Prostate gland (tissue), 2 donors: ENCODE measurements at regions not wholly inside any gene's neighbourhood (a gene's known extent, or its start where the extent isn't known, plus 50 kb on each side); places are given as distances from the start of the nearest gene placed in this dataset.

Experiments
- DNase-seq: peaks from one replicate; pipeline ENCODE4 v3.0.0-alpha.2; 2019; ENCODE audit warnings: low spot score
- H3K27ac ChIP-seq, 2 donors: fragments of 200-600 bp; sonication (generic); 2 replicates each; pipeline ENCODE4 v1.5.1; 2017 to 2019
- H3K27me3 ChIP-seq: fragments of 200-600 bp; sonication (generic); replicated peaks from 2 replicates; pipeline ENCODE4 v1.5.1; 2019; ENCODE audit not compliant: insufficient read depth
- H3K36me3 ChIP-seq, 2 donors: fragments of 200-600 bp; sonication (generic); 1 replicate in 1 of 2; 2 replicates in 1 of 2; pipeline versions ENCODE4 v1.5.1 to v1.8.1; 2017 to 2019
- H3K4me1 ChIP-seq: fragments of 200-600 bp; sonication (generic); replicated peaks from 2 replicates; pipeline ENCODE4 v1.5.1; 2019
- H3K4me3 ChIP-seq, 2 donors: fragments of 200-600 bp; sonication (generic); 2 replicates each; pipeline ENCODE4 v1.5.1; 2017 to 2019
- H3K9me3 ChIP-seq: fragments of 200-600 bp; sonication (generic); 2 replicates; pipeline ENCODE4 v1.5.1; 2017
- CTCF ChIP-seq, 4 experiments: fragments of 200-600 bp in 2 of 4; fragments of 450-650 bp in 2 of 4; sonication (generic) in 2 of 4; IDR thresholded peaks; 1 replicate in 3 of 4; 2 replicates in 1 of 4; pipeline ENCODE4 v1.5.1; 2016 to 2019; ENCODE audit warnings: antibody characterized with exemption in 4 of 4, mild to moderate bottlenecking in 2 of 4, moderate library complexity in 2 of 4
- POLR2A ChIP-seq: fragments of 450-650 bp; IDR thresholded peaks from one replicate; pipeline ENCODE4 v1.6.1; 2016; ENCODE audit warnings: antibody characterized with exemption, mild to moderate bottlenecking
- POLR2AphosphoS5 ChIP-seq: sonication (generic); formaldehyde crosslinking; IDR thresholded peaks from one replicate; pipeline ENCODE4 v1.6.1; 2017; ENCODE audit warnings: antibody characterized with exemption
- WGBS: methylation state at CpG from one replicate; pipeline ENCODE4 v1.1.5; 2018; 5-methylcytosine and 5-hydroxymethylcytosine counted together
- intact Hi-C: fragments of 100-400 bp; cut with DNase I; formaldehyde crosslinking; loops from one replicate; pipeline ENCODE4 v1.14.2; 2022

DNA sequence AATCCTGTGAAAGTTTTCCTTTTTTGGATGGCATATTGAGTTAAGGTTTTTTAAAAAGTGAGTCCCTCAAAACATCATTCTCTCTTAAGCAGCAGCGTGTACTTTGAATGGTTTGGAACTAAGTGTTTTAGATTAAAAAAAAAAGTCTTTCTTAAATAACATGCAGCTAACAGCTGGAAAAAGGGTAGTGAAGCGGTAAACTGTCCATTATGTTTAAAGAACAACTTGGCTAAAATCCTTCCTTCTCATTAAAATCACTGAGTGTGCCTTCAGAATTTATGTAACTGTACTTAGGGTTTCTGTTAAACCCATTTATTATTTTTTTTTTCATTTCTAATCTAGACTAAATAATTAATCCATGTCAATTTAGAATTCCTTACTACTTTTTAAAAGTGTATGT lies 254.2 kb upstream of the ADAMTS5 start:
- H3K27me3 ChIP-seq = no peaks in the 10 kb centered on the region

GRCh38 chr21:27220416-27220815 lies 253.5 kb upstream of the ADAMTS5 start:
- H3K27me3 ChIP-seq = no peaks in the 10 kb centered on the region
- H3K27ac ChIP-seq = no peak overlapping the region
- H3K9me3 ChIP-seq = no peaks in the 10 kb centered on the region
- no peaks in the 10 kb centered on the region for H3K36me3 ChIP-seq
- DNase-seq = no peak
- intact Hi-C loops = no loop called here
- no peak overlapping the region for H3K4me3 ChIP-seq
- no peak for TF ChIP-seq POLR2A
- no peak for TF ChIP-seq CTCF (IDR thresholded peaks at IDR 0.05)
- H3K4me1 ChIP-seq = no peaks in the 10 kb centered on the region

More for the DNA sequence above, 254.2 kb upstream of the ADAMTS5 start:
- TF ChIP-seq POLR2A = no peak
- TF ChIP-seq POLR2AphosphoS5 = no peak
- TF ChIP-seq CTCF (IDR thresholded peaks at IDR 0.05) = no peak
- no peaks in the 10 kb centered on the region for H3K4me1 ChIP-seq
- H3K27ac ChIP-seq = no peak overlapping the region
- no peaks in the 10 kb centered on the region for H3K36me3 ChIP-seq
- no peak overlapping the region for H3K4me3 ChIP-seq
- DNase-seq = no peak
- WGBS = 56% methylated on average over 2 of the region's 2 CpGs
- no peaks in the 10 kb centered on the region for H3K9me3 ChIP-seq
- intact Hi-C loops = no loop called here

- H3K9me3 ChIP-seq = no peaks in the 10 kb centered on the region
- H3K36me3 ChIP-seq = no peaks in the 10 kb centered on the region
- H3K27ac ChIP-seq = no peak overlapping the region
- intact Hi-C loops = no loop called here
- no peak overlapping the region for H3K4me3 ChIP-seq
- no peaks in the 10 kb centered on the region for H3K4me1 ChIP-seq
- TF ChIP-seq POLR2A (no peak), POLR2AphosphoS5 (no peak), CTCF (IDR thresholded peaks at IDR 0.05) (no peak)
- WGBS = 90% methylated on average over 2 of the region's 2 CpGs
- no peak for DNase-seq
- no peaks in the 10 kb centered on the region for H3K27me3 ChIP-seq
Measured at GRCh38 chr21:27219068-27219467, 252.2 kb upstream of the ADAMTS5 start.

DNA sequence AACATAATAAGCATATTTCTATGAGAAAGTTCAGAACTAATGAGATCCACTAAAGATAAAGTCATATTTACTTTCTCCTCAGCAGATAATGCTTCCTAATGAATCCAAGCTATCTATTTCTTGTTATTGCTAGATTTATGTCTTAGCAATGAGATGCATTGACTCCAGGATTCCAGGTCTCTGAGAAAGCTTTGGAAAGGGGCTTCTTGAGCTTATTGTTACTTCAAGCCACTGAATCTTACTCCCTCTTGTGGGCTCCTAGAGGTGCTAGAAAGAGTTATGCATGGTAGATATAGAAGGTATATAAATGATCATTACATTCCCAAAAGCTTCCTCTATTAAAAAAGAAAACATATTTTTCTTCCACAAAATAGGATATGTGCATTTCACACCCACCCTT lies 246.4 kb upstream of the ADAMTS5 start:
- Histone ChIP-seq H3K27me3 (no peaks in the 10 kb centered on the region), H3K4me1 (no peaks in the 10 kb centered on the region), H3K36me3 (no peaks in the 10 kb centered on the region), H3K9me3 (no peaks in the 10 kb centered on the region), H3K4me3 (no peak overlapping the region), H3K27ac (no peak overlapping the region)
- DNase-seq = no peak
- intact Hi-C loops = no loop called here
- TF ChIP-seq POLR2AphosphoS5 (no peak), POLR2A (no peak), CTCF (IDR thresholded peaks at IDR 0.05) (no peak)

GRCh38 chr21:27212441-27212840 lies 245.6 kb upstream of the ADAMTS5 start:
- Histone ChIP-seq H3K4me3 (no peak overlapping the region), H3K27ac (no peak overlapping the region), H3K36me3 (no peaks in the 10 kb centered on the region), H3K9me3 (no peaks in the 10 kb centered on the region), H3K27me3 (no peaks in the 10 kb centered on the region), H3K4me1 (no peaks in the 10 kb centered on the region)
- TF ChIP-seq POLR2A (no peak), CTCF (IDR thresholded peaks at IDR 0.05) (no peak), POLR2AphosphoS5 (no peak)
- 60% methylated on average over 2 of the region's 2 CpGs for WGBS
- DNase-seq = no peak
- intact Hi-C loops = no loop called here
